ENCODE measurements at regions not wholly inside any gene's neighbourhood (a gene's known extent, or its start where the extent isn't known, plus 50 kb on each side); places are given as distances from the start of the nearest gene placed in this dataset.

DNA sequence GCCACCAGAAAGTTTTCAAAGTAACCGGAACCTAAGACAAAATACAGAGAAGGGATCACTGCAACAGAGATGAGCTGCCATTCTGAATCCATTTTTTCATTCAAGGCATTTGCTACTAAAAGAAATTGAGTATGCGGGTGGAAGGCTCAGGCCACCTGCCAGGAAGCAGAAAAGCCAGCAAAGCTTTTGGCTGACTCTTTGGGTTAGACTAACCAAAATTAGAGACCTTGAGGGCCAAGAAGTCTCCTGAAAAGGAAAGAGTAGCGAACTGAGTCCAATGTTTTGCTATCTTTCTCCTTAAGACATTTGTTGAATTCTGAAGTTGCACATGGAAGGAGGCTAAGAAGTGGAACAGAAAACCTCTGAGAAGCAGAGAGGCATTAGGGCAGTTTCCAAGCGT lies 79.0 kb downstream of the FAS start:
- TF ChIP-seq CTCF (IDR thresholded peaks at IDR 0.05; ENCODE audit: low read depth, low read length) (no peak), POLR2A (IDR thresholded peaks at IDR 0.05; ENCODE audit: extremely low read depth, insufficient read length) (no peak), MYC (IDR thresholded peaks at IDR 0.05; ENCODE audit: low read depth, low read length) (no peak), MAX (IDR thresholded peaks at IDR 0.05; ENCODE audit: low read depth, low read length) (no peak)

Data from NB4 (cell line).